PC-9 (cell line): ENCODE measurements at regions not wholly inside any gene's neighbourhood (a gene's known extent, or its start where the extent isn't known, plus 50 kb on each side); places are given as distances from the start of the nearest gene placed in this dataset.

ENCODE experiments used
- BruUV-seq: library from RNA; stranded (reverse); fragments of 400-500 nt; replicated peaks from 2 replicates; lab custom pipeline; 2021; lab: Mats Ljungman, UMichigan
- CTCF ChIA-PET: fragments of 300-600 bp; sonication (Branson Sonifier 250); formaldehyde crosslinking; loops from one replicate; lab custom pipeline; 2022; ENCODE audit warnings: antibody characterized with exemption; lab: Charles Lee
- POLR2A ChIA-PET: fragments of 300-600 bp; sonication (Branson Sonifier 250); formaldehyde crosslinking; loops from one replicate; lab custom pipeline; 2022; ENCODE audit warnings: antibody characterized with exemption; ENCODE audit not compliant: unreplicated experiment; lab: Charles Lee
- DNase-seq, 2 experiments: peaks; one replicate each; pipeline versions ENCODE4 v3.0.0 to v3.0.0-alpha.2; 2015 to 2022; ENCODE audit warnings: mixed read lengths in 1 of 2
- H2AFZ ChIP-seq: fragments of 200-600 bp; sonication (generic); 2 replicates; pipeline ENCODE4 v1.8.1; 2017; ENCODE audit warnings: antibody characterized with exemption
- H3F3A ChIP-seq: fragments of 200-600 bp; sonication (generic); 2 replicates; pipeline ENCODE4 v1.8.1; 2017; ENCODE audit warnings: antibody characterized with exemption, mild to moderate bottlenecking, low read depth; ENCODE audit not compliant: insufficient read depth
- H3K27ac ChIP-seq: fragments of 200-600 bp; sonication (generic); 2 replicates; pipeline ENCODE4 v1.6.1; 2016; ENCODE audit warnings: mixed run types
- H3K27me3 ChIP-seq: fragments of 200-600 bp; sonication (generic); 2 replicates; pipeline ENCODE4 v1.6.1; 2016; ENCODE audit warnings: low read depth, mixed run types; ENCODE audit not compliant: insufficient read depth
- H3K36me3 ChIP-seq: fragments of 200-600 bp; sonication (generic); 2 replicates; pipeline ENCODE4 v1.6.1; 2016; ENCODE audit warnings: low read depth, mixed run types
- H3K4me1 ChIP-seq: fragments of 200-600 bp; sonication (generic); replicated peaks from 2 replicates; pipeline ENCODE4 v1.6.1; 2016; ENCODE audit warnings: mixed run types; ENCODE audit not compliant: insufficient read depth
- H3K4me2 ChIP-seq: fragments of 200-600 bp; sonication (generic); 2 replicates; pipeline ENCODE4 v1.6.1; 2017; ENCODE audit warnings: mixed run types
- H3K4me3 ChIP-seq: fragments of 200-600 bp; sonication (generic); 2 replicates; pipeline ENCODE4 v1.6.1; 2016; ENCODE audit warnings: mixed run types
- H3K79me2 ChIP-seq: fragments of 200-600 bp; sonication (generic); 2 replicates; pipeline ENCODE4 v1.6.1; 2017; ENCODE audit warnings: low read depth, mixed run types
- H3K9me2 ChIP-seq: fragments of 200-600 bp; sonication (generic); 2 replicates; pipeline ENCODE4 v1.8.1; 2017; ENCODE audit warnings: mild to moderate bottlenecking; ENCODE audit not compliant: insufficient read depth
- H3K9me3 ChIP-seq: fragments of 200-600 bp; sonication (generic); 2 replicates; pipeline ENCODE4 v1.8.1; 2016; ENCODE audit warnings: low read depth; ENCODE audit not compliant: insufficient read depth
- H4K20me1 ChIP-seq: fragments of 200-600 bp; sonication (generic); 2 replicates; pipeline ENCODE4 v1.8.1; 2017; ENCODE audit not compliant: insufficient read depth
- CTCF ChIP-seq: fragments of 200-600 bp; sonication (generic); conservative IDR thresholded peaks from 2 replicates; pipeline ENCODE4 v1.6.1; 2017; ENCODE audit warnings: mixed run types, antibody characterized with exemption, mild to moderate bottlenecking, moderate library complexity
- EZH2 ChIP-seq: fragments of 200-600 bp; sonication (generic); IDR thresholded peaks from 2 replicates; pipeline ENCODE4 v1.8.0; 2017; ENCODE audit warnings: antibody characterized with exemption, low read depth
- intact Hi-C: fragments of 100-400 bp; cut with micrococcal nuclease; formaldehyde crosslinking; loops from one replicate; pipeline ENCODE4 v1.10.0; 2022; ENCODE audit not compliant: unreplicated experiment

GRCh38 chr11:81866896-81867295 lies 866.8 kb downstream of the FAM181B start:
- TF ChIP-seq EZH2 (no peak), CTCF (no peak)
- H3K4me1 ChIP-seq, result no peaks in the 10 kb centered on the region
- ChIA-PET CTCF (no interaction called here), POLR2A (no interaction called here)
- intact Hi-C loops, result loop anchor here (10.0 kb wide), 1 partner anchor 308 kb away; no protein-coding TSS in a partner anchor
- H3K4me2 ChIP-seq, result no peak overlapping the region
- no peaks in the 10 kb centered on the region for H3K9me3 ChIP-seq
- H4K20me1 ChIP-seq, result no peaks in the 10 kb centered on the region
- H3K9me2 ChIP-seq, result no peaks in the 10 kb centered on the region
- no peaks in the 10 kb centered on the region for H3K36me3 ChIP-seq
- H2AFZ ChIP-seq, result 0 out of 2 replicates have a peak overlapping the region, but pooled peaks have one; percentile 6
- no peaks in the 10 kb centered on the region for H3K27me3 ChIP-seq
- H3F3A ChIP-seq, result no peaks in the 10 kb centered on the region
- no peaks in the 10 kb centered on the region for H3K79me2 ChIP-seq
- H3K4me3 ChIP-seq, result no peak overlapping the region
- no peak for DNase-seq
- BruUV-seq, result no TSS peak
- H3K27ac ChIP-seq, result no peak overlapping the region

GRCh38 chr11:81857386-81857785 lies 876.3 kb downstream of the FAM181B start:
- Histone ChIP-seq H3K4me3 (no peak overlapping the region), H3K36me3 (no peaks in the 10 kb centered on the region), H3K9me2 (no peaks in the 10 kb centered on the region), H2AFZ (no peak overlapping the region), H3K9me3 (no peaks in the 10 kb centered on the region), H3K27ac (no peak overlapping the region), H3K79me2 (no peaks in the 10 kb centered on the region), H3K4me2 (no peak overlapping the region), H4K20me1 (no peaks in the 10 kb centered on the region), H3K4me1 (no peaks in the 10 kb centered on the region), H3F3A (no peaks in the 10 kb centered on the region), H3K27me3 (no peaks in the 10 kb centered on the region)
- no peak for TF ChIP-seq CTCF
- TF ChIP-seq EZH2, result no peak
- no TSS peak for BruUV-seq
- CTCF ChIA-PET, result no interaction called here
- intact Hi-C loops, result no loop called here
- DNase-seq, result no peak
- POLR2A ChIA-PET, result no interaction called here

- POLR2A ChIA-PET, result no interaction called here
Measured at GRCh38 chr11:81853791-81854190, 879.9 kb downstream of the FAM181B start.

More at GRCh38 chr11:81853791-81854190, 879.9 kb downstream of the FAM181B start:
- CTCF ChIA-PET, result no interaction called here
- H4K20me1 ChIP-seq, result 0 out of 2 replicates have a peak, but pooled peaks cover 7% of the 10 kb centered on the region
- no peak overlapping the region for H3K4me3 ChIP-seq
- no peak for DNase-seq
- no peak overlapping the region for H2AFZ ChIP-seq
- no peaks in the 10 kb centered on the region for H3K36me3 ChIP-seq
- H3F3A ChIP-seq, result no peaks in the 10 kb centered on the region
- H3K27ac ChIP-seq, result no peak overlapping the region
- no peaks in the 10 kb centered on the region for H3K27me3 ChIP-seq
- H3K9me3 ChIP-seq, result no peaks in the 10 kb centered on the region
- intact Hi-C loops, result no loop called here
- H3K9me2 ChIP-seq, result no peaks in the 10 kb centered on the region
- H3K4me1 ChIP-seq, result no peaks in the 10 kb centered on the region
- TF ChIP-seq EZH2 (no peak), CTCF (no peak)
- no TSS peak for BruUV-seq
- no peak overlapping the region for H3K4me2 ChIP-seq
- H3K79me2 ChIP-seq, result no peaks in the 10 kb centered on the region
